ENCODE measurements at regions not wholly inside any gene's neighbourhood (a gene's known extent, or its start where the extent isn't known, plus 50 kb on each side); places are given as distances from the start of the nearest gene placed in this dataset.
"Not testable (repeated sequence)": the region's sequence is repeated elsewhere in the genome, so short reads cannot be mapped to it uniquely, and the experiment has no call there.

- not testable (repeated sequence) for DNase-seq (ENCODE audit: low spot score)
Observed at GRCh38 chr2:87315183-87315902, 293.7 kb upstream of the PLGLB1 start.

GRCh38 chr2:87317193-87317592 lies 295.5 kb upstream of the PLGLB1 start:
- DNase-seq (ENCODE audit: low spot score) = not testable (repeated sequence)

DNA sequence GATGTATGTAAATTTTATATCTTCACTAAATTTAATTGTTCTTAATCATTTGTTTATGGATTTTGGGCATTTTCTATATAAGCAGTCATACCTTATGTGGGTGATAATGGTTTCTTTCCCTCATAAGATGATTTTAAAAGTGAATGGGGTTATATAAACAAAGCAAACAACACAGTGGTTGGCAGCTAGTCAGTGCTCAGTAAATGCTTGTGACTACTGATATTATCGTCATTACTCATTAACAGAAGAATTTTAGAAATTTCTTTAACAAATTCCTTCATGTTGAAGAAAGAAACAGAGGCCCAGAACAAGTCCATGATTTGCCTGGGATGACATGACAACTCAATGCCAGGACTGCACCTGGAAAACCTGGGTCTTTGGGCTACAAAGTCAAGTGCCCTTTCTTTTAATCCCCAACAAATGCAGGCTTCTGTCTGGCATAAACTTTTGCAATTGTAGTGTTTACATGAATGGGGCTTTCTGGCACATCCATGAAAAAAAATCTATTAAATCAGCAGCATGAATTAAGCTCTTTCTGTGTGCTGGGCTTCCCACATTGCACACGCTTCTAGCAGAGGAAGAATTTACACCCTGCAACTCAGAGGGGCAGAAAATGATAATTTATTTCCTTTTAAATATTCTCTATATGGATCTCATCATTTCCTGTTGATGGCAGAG lies 297.3 kb upstream of the PLGLB1 start:
- not testable (repeated sequence) for DNase-seq (ENCODE audit: low spot score)

- not testable (repeated sequence) for DNase-seq (ENCODE audit: low spot score)
Observed at GRCh38 chr2:87319705-87320104, 298.1 kb upstream of the PLGLB1 start.

DNA sequence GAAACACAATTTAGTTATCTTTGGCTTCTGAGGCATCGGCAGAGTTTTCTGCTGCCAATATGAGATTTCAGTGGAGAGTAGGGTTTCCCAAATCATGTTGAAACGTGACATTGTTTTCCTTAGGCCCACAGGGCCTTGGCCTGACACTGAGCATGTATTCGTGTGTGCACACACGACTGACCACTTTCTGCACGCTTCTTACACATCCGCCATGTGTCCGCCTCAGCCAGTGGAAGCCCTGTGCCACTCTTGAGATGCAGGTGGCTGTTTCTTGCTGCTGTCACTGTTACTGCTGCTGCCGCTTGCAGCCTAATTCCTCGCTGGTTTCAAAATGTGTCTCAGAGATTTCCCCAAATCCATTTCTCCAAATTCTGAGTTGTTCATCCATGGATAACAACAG lies 299.6 kb upstream of the PLGLB1 start:
- not testable (repeated sequence) for DNase-seq (ENCODE audit: low spot score)

GRCh38 chr2:87324335-87325041 lies 302.8 kb upstream of the PLGLB1 start:
- peak; percentile 51 for DNase-seq (ENCODE audit: low spot score)

- peak; percentile 47 for DNase-seq (ENCODE audit: low spot score)
Observed at GRCh38 chr2:87325042-87325910, 303.6 kb upstream of the PLGLB1 start.

GRCh38 chr2:87325911-87326294 lies 304.3 kb upstream of the PLGLB1 start:
- not testable (repeated sequence) for DNase-seq (ENCODE audit: low spot score)

DNA sequence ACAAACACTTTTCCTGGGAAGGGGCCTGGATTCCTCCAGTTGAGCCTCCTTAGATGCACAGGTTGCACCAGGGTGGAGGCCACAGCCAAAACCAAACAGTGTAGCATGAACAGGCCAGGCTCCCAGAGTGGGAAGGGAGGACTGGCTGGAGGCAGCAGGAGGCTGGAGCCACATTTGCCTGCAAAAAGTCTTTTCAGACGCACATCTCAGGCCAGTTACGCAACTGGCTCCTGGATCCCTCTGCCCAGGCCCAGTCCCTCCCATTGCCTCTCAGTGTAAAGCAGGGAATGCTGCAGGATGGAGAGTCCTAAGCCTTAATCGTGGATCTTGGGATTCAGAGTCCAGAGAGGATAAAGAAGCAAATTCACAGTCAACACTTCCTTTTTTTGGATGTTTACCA lies 305.1 kb upstream of the PLGLB1 start:
- DNase-seq (ENCODE audit: low spot score) = not testable (repeated sequence)

- not testable (repeated sequence) for DNase-seq (ENCODE audit: low spot score)
Observed at GRCh38 chr2:87327648-87328371, 306.2 kb upstream of the PLGLB1 start.

DNA sequence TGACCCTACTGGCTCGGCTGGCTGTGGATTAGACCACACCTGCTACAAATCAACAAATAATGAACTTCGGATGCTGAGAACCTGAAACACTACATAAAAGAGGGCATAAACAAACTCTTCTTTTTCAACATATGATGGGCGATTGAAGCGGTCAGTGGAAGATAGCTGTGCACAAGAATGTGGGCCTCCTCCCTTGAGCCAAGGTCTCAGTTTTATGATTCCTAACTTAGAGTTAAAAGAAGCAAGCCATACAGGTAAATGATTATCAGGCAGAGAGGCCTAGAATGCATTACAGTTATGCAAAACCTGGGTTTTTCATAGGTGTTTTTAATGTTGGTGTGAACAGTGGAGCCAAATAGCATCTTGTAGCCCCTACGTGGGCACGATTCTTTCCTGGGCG lies 307.9 kb upstream of the PLGLB1 start:
- DNase-seq (ENCODE audit: low spot score) = not testable (repeated sequence)

- not testable (repeated sequence) for DNase-seq (ENCODE audit: low spot score)
Observed at GRCh38 chr2:87330486-87330885, 308.8 kb upstream of the PLGLB1 start.

GRCh38 chr2:87331940-87332583 lies 310.4 kb upstream of the PLGLB1 start:
- DNase-seq (ENCODE audit: low spot score) = not testable (repeated sequence)

DNA sequence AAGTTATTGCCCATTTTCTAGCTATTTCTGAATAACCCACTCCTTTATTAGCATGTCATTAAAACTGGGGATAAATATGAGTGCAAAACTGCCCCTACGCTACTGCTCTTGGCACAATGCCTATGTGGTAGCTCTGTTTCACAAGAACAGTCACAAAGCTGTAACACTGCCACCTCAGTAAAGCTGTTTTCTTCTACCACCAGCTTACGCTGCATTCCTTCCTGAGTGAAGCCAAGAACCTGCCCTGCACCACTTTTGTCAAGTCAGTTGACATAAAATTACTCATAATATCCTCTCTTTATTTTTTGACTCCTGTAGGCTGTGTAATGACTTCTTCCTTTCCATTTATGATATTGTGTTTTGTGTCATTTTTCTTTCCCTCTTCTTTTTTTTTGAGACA lies 313.2 kb upstream of the PLGLB1 start:
- not testable (repeated sequence) for DNase-seq (ENCODE audit: low spot score)

DNA sequence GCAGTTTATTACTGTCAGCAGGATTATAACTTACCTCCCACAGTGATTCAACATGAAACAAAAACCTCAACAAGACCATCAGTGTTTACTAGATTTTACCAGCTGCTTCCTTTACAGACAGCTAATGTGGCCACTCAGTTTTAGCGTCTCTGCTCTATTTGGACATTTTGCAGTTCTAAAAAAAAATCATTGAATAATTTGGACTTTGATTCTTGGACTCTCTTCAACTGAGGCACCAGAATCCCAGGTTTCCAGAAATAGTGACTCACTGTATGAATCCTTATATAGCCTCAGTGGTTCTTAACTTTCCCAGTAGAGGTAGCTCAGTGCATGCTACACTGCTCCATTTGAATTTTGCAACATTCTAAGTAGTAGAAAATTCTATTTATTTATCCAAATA lies 317.4 kb upstream of the PLGLB1 start:
- not testable (repeated sequence) for DNase-seq (ENCODE audit: low spot score)

DNA sequence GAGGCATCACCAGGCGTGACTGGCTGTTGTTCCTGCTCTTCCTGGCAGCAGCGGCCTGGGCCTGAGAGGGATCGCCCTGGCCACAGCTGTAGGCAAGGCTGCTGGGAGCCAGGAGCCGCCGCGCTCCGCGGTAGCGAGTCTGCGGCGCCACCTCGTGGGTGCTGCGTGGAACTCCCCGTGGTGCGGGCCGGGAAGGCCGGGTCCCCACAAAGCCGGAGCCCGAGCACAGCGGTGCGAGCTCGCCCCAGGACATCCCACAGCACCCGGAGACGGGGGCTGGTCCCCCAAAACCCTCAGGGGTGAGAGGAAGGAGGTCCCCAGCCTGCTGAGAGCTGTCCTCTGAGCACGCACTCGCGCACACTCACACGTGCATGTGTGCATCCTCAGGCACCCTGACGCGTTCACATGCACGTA lies 320.0 kb upstream of the PLGLB1 start:
- DNase-seq (ENCODE audit: low spot score) = peak; percentile 63

DNA sequence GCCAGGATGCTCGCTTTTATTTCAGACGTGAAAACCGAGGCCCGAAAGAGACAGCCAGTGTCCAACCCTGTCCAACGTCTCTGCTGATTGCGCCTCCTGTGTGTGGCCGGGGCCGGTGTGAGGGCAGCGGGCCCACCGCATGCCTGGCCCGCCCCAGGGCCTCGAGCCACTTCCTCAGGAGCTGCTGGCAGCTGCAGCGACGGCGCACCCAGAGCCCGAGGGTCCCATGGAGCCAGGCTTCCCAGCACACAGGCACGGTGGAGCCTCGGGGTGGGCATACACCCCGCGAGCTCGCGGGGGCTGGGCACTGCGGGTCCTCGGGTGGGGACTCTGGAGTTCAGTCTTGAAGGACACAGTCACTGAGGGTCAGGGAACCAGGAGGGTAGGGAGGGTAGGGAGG lies 320.5 kb upstream of the PLGLB1 start:
- DNase-seq (ENCODE audit: low spot score) = not testable (repeated sequence)

DNA sequence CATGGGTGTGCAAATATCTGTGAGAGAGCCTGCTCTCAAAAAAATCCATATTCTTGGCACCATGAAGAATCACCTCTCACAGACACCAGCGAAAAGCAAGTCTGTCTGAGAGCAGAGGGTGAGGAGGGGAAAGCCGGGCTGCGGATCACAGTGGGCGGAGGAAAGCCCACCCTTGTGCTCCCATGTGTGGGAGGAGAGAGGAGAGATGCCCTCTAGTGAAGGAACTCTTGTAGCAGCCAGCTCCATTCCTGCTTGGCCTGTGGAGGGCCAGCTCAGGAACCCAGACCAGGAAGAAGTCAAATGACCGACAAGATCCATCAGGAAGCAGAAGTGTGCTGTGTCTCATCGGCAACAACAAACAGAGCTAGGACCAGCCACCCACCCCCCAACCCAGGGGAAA lies 321.7 kb upstream of the PLGLB1 start:
- DNase-seq (ENCODE audit: low spot score) = not testable (repeated sequence)

DNA sequence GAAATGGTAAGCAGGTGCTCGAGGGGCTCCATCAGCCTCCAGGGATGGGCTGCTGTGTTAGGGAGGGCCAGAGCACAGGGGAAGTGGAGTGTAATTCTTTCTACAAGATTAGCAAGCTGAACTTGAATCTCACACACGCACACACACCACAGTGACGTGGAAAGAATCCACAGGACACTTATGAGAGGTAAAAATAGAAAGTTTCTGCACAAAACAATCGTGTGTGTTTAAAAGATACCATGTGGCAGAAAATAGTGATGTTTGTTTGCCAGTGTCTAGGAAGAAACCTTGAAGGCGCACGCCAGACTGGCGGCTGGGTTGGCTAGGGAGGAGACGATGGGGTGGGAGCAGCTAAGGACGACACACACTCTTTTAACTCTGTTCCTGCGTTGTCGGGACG lies 323.6 kb upstream of the PLGLB1 start:
- DNase-seq (ENCODE audit: low spot score) = not testable (repeated sequence)

- DNase-seq (ENCODE audit: low spot score) = not testable (repeated sequence)
Observed at GRCh38 chr2:87348556-87348955, 326.9 kb upstream of the PLGLB1 start.

- DNase-seq (ENCODE audit: low spot score) = not testable (repeated sequence)
Observed at GRCh38 chr2:87349006-87349405, 327.4 kb upstream of the PLGLB1 start.

All from CD4-positive, alpha-beta T cell treated with Interleukin-15 for 4 hours (primary cell).